ENCODE measurements at regions not wholly inside any gene's neighbourhood (a gene's known extent, or its start where the extent isn't known, plus 50 kb on each side); places are given as distances from the start of the nearest gene placed in this dataset.

DNA sequence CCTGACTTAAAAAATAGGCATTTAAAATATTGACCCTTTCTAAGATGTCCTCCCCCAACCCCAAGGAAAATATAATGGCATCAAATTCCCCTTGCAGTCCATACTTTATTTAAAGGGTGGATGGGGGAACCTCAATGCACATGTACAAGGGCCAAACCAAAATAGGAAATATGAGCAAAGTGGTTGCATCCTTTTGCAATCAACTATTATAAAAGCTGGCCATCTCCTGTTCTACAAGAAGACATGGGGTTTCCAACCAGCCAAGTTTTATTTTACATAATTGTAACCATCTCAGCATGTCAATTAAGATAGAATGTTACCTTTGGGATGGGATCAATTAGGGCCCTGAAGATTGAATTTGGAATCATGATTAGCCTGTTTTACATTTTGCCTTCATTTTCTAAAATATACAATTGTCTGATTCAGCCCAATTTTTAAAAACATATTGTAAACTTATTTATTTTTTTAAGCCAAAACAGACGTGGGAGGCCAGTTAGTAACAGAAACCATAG lies 146.7 kb upstream of the NFIA start:
- CTCF ChIA-PET: no interaction called here
- no peak for DNase-seq (ENCODE audit: extremely low spot score)
- POLR2A ChIA-PET: no interaction called here
- TF ChIP-seq, protein P1, sequence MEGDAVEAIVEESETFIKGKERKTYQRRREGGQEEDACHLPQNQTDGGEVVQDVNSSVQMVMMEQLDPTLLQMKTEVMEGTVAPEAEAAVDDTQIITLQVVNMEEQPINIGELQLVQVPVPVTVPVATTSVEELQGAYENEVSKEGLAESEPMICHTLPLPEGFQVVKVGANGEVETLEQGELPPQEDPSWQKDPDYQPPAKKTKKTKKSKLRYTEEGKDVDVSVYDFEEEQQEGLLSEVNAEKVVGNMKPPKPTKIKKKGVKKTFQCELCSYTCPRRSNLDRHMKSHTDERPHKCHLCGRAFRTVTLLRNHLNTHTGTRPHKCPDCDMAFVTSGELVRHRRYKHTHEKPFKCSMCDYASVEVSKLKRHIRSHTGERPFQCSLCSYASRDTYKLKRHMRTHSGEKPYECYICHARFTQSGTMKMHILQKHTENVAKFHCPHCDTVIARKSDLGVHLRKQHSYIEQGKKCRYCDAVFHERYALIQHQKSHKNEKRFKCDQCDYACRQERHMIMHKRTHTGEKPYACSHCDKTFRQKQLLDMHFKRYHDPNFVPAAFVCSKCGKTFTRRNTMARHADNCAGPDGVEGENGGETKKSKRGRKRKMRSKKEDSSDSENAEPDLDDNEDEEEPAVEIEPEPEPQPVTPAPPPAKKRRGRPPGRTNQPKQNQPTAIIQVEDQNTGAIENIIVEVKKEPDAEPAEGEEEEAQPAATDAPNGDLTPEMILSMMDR (IDR thresholded peaks at IDR 0.05; ENCODE audit: control extremely low read depth, extremely low read depth, low read depth, missing control alignments): no peak

DNA sequence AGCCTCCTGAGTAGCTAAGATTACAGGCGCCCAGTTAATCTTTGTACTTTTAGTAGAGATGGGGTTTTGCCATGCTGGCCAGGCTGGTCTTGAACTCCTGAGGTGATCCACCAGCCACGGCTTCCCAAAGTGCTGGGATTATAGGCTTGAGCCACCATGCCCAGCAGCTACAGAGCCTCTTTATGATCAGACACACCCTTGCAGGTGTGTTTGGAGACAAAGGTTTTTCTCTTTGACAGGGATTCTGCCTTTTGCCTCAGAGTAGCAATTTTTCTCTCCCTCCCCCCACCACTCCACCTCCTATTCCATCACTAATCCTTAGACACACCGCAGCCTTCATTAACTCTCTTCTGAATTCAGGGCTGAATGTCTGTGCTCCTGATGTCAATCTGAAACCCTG lies 152.2 kb upstream of the NFIA start:
- CTCF ChIA-PET: no interaction called here
- POLR2A ChIA-PET: no interaction called here
- DNase-seq (ENCODE audit: extremely low spot score): no peak
- TF ChIP-seq, protein P1 (IDR thresholded peaks at IDR 0.05; ENCODE audit: control extremely low read depth, extremely low read depth, low read depth, missing control alignments): no peak

DNA sequence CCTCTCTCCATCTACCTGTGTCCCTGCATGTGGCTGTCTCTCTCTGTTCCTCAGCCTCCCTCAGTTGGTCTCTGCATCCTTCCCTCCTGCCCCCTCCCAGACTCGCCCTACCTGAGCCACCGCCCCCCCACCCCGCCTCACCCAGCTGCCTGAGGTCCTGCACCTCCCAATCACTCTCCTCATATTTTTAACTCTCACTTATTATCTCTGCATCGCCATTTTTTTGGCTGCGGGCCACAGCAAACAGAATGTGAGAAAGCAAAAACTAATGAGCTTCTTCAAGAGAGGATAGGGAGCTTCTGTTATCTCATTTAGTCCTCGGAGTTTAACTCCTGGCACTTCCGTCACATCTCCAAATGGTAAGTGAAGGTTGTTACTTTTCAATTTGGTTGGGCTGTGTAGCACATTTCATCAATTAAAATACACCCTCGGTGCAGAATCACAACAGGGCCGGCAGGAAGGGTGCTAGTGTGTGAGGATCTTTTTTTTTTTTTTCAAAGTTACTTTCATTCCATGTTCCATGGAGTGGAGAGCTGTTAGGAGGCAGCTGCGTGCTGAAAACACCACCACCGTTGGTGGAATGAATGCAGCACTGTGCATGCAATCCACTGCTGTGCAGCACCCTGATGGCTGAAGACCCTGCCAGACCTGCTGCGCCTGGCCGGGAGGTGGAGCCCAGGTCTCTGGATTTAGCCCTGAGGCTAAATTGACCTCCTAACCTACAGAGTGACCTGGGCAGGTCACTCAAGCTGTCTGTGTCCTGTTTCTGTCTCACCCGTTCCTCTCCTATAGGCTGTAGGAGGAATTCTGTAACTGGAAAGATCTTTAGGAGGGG lies 157.2 kb upstream of the NFIA start:
- DNase-seq (ENCODE audit: extremely low spot score): no peak
- POLR2A ChIA-PET: no interaction called here
- CTCF ChIA-PET: no interaction called here
- TF ChIP-seq, protein P1 (IDR thresholded peaks at IDR 0.05; ENCODE audit: control extremely low read depth, extremely low read depth, low read depth, missing control alignments): no peak

DNA sequence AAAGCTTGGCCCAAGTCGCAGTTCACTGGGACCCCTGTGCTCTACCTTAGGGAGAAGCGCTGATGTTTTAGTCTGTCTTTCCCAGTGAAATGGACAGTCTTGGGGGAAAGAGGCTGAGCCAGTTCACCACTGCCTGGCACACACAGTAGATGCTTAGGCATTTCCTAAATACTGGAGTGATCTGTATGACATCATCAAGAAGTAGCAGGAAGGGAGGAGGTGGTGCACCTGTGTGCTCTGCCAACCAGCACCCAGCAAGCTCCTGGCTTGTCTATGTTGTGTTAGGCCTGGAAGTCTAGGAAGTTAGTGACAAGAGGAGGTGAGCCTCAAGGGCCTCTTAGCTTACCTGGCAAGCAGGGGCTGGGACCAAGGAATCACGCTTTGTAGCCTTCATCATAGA lies 158.2 kb upstream of the NFIA start:
- ChIA-PET CTCF (no interaction called here), POLR2A (no interaction called here)
- TF ChIP-seq, protein P1 (IDR thresholded peaks at IDR 0.05; ENCODE audit: control extremely low read depth, extremely low read depth, low read depth, missing control alignments): no peak
- DNase-seq (ENCODE audit: extremely low spot score): no peak

DNA sequence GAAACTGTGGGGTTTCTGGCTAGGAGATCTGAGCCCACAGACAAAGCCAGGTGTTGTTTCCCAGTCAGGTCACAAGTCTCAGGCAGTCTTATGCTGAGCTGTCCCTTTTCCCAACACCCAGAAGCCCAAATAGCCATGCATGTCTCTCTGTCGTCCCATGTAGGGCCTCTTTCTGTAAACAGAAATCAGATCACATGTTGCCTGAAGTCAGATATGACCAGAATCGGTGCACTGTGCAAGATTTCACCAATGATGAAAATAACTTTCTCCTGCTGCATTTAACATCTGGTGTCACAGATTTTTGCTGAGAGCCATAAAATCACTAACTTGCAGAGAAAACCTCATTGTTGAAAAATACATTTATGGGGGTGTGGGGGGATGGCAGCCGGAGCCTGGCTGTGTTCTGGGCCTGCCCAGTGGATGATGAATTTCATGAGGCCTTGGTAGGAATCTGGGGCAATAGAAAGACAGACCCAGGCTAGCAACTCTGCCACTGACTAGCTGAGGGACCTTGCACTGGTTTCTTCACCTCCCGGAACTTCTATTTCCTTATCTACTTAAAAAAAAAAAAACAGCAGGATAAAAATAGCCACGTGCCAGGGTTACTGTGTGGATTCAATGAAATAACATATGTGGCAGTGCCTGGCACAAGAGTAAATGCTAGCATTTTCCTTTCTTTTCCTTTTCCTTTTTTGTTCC lies 158.8 kb upstream of the NFIA start:
- POLR2A ChIA-PET: no interaction called here
- CTCF ChIA-PET: no interaction called here
- no peak for DNase-seq (ENCODE audit: extremely low spot score)
- TF ChIP-seq, protein P1 (IDR thresholded peaks at IDR 0.05; ENCODE audit: control extremely low read depth, extremely low read depth, low read depth, missing control alignments): no peak

DNA sequence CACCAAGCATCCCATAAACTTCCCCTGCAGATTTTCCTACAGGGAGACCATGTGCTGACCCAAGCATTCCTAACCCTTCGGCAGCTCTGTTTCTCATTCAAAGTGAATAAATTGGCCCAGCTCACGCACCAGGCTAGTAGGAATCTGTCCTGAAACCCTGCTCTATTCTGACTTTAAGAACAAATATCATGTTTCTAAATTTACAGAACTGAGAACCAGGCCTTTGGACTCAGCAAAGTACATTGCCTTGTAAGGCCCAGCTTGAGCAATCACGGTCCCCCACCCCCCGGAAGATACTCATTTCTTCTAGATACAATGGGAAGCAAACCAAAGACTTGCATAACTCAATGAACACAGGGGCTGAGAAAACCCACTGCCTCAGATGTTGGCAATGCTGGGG lies 160.1 kb upstream of the NFIA start:
- ChIA-PET POLR2A (no interaction called here), CTCF (no interaction called here)
- TF ChIP-seq, protein P1 (IDR thresholded peaks at IDR 0.05; ENCODE audit: control extremely low read depth, extremely low read depth, low read depth, missing control alignments): no peak
- DNase-seq (ENCODE audit: extremely low spot score): no peak
